B cell (primary cell): ENCODE measurements at regions not wholly inside any gene's neighbourhood (a gene's known extent, or its start where the extent isn't known, plus 50 kb on each side); places are given as distances from the start of the nearest gene placed in this dataset.

ENCODE experiments used
- ATAC-seq: fragments of 200-7000 bp; cut with Tn5 transposase; one replicate; pipeline ENCODE4 v1.10.0; 2021; ENCODE audit warnings: low read depth, mild to moderate bottlenecking, moderate number of reproducible peaks, moderate library complexity
- CTCF ChIA-PET: fragments of 350-600 bp; sonication (Branson Sonifier 250); formaldehyde crosslinking; loops from one replicate; lab custom pipeline; 2021; ENCODE audit warnings: antibody characterized with exemption, inconsistent platforms; lab: Charles Lee
- POLR2A ChIA-PET: fragments of 350-600 bp; sonication (Branson Sonifier 250); formaldehyde crosslinking; loops from one replicate; lab custom pipeline; 2021; ENCODE audit warnings: antibody characterized with exemption; lab: Charles Lee
- DNase-seq: peaks from one replicate; pipeline ENCODE4 v3.0.0; 2013
- H2AFZ ChIP-seq: 2 replicates; pipeline ENCODE4 v1.6.1; 2012; ENCODE audit warnings: mild to moderate bottlenecking, low read depth, low read length; ENCODE audit not compliant: insufficient read depth, poor library complexity, severe bottlenecking
- H3K27ac ChIP-seq, 2 donors: 1 replicate in 1 of 2; 2 replicates in 1 of 2; pipeline ENCODE4 v1.5.1; 2012 to 2013; ENCODE audit warnings: low read length in 2 of 2, mild to moderate bottlenecking in 2 of 2, moderate library complexity in 1 of 2
- H3K27me3 ChIP-seq, 4 experiments: fragments of 200-600 bp in 1 of 4; sonication (generic) in 1 of 4; replicated peaks in 1 of 4; 1 replicate in 2 of 4; 2 replicates in 2 of 4; pipeline versions ENCODE4 v1.6.1 to v1.7.0; 2013 to 2016; ENCODE audit warnings: low read length in 3 of 4, mild to moderate bottlenecking in 2 of 4, mixed read lengths in 1 of 4, moderate library complexity in 1 of 4; ENCODE audit not compliant: insufficient read depth in 4 of 4, control insufficient read depth in 3 of 4; ENCODE audit errors: control extremely low read depth in 1 of 4
- H3K36me3 ChIP-seq, 2 experiments: replicated peaks in 1 of 2; 1 replicate in 1 of 2; 2 replicates in 1 of 2; pipeline versions ENCODE4 v1.6.1 to v1.7.1; 2013; ENCODE audit warnings: low read length in 1 of 2; ENCODE audit not compliant: insufficient read depth in 2 of 2, control insufficient read depth in 1 of 2; ENCODE audit errors: control extremely low read depth in 1 of 2, extremely low read depth in 1 of 2
- H3K4me1 ChIP-seq, 2 donors: fragments of 200-600 bp in 1 of 2; sonication (generic) in 1 of 2; 1 replicate in 1 of 2; 2 replicates in 1 of 2; pipeline versions ENCODE4 v1.5.1 to v1.6.1; 2013 to 2017; ENCODE audit warnings: low read length in 2 of 2; ENCODE audit not compliant: control insufficient read depth in 2 of 2, insufficient read depth in 2 of 2
- H3K4me2 ChIP-seq: replicated peaks from 2 replicates; pipeline ENCODE3; 2012; ENCODE audit warnings: mild to moderate bottlenecking, low read depth, low read length; ENCODE audit not compliant: poor library complexity, severe bottlenecking
- H3K4me3 ChIP-seq, 5 experiments: fragments of 200-600 bp in 1 of 5; sonication (generic) in 1 of 5; 1 replicate in 3 of 5; 2 replicates in 2 of 5; pipeline versions ENCODE4 v1.5.1 to v1.7.0; 2011 to 2016; ENCODE audit warnings: low read length in 4 of 5, mild to moderate bottlenecking in 4 of 5, low read depth in 2 of 5, control low read depth in 1 of 5, moderate library complexity in 1 of 5; ENCODE audit not compliant: insufficient read depth in 1 of 5; ENCODE audit errors: control extremely low read depth in 1 of 5, extremely low read depth in 1 of 5
- H3K79me2 ChIP-seq: fragments of 200-600 bp; sonication (generic); one replicate; pipeline ENCODE4 v1.6.0; 2016; ENCODE audit warnings: low read length; ENCODE audit not compliant: control insufficient read depth, insufficient read depth
- H3K9ac ChIP-seq: fragments of 200-600 bp; sonication (generic); 2 replicates; pipeline ENCODE4 v1.6.1; 2017; ENCODE audit warnings: mild to moderate bottlenecking, low read length, moderate library complexity
- H3K9me3 ChIP-seq, 3 donors: one replicate each; pipeline versions ENCODE4 v1.6.1 to v1.7.1; 2013; ENCODE audit warnings: low read length in 2 of 3; ENCODE audit not compliant: control insufficient read depth in 2 of 3, insufficient read depth in 1 of 3; ENCODE audit errors: control extremely low read depth in 1 of 3
- H4K20me1 ChIP-seq: 2 replicates; pipeline ENCODE4 v1.6.0; 2012; ENCODE audit warnings: mild to moderate bottlenecking, low read length; ENCODE audit not compliant: insufficient read depth, control insufficient read depth, poor library complexity, severe bottlenecking
- H3K27ac Mint-ChIP-seq: one replicate; pipeline ENCODE4 v1.8.0; 2021; ENCODE audit warnings: mixed read lengths
- H3K27me3 Mint-ChIP-seq: one replicate; pipeline ENCODE4 v1.8.0; 2021; ENCODE audit warnings: mixed read lengths
- H3K4me1 Mint-ChIP-seq: one replicate; pipeline ENCODE4 v1.8.0; 2021; ENCODE audit warnings: mixed read lengths
- H3K4me3 Mint-ChIP-seq: one replicate; pipeline ENCODE4 v1.8.0; 2021; ENCODE audit warnings: mixed read lengths
- H3K9me3 Mint-ChIP-seq: one replicate; pipeline ENCODE4 v1.8.0; 2022; ENCODE audit warnings: mixed read lengths; ENCODE audit not compliant: insufficient read depth
- CTCF ChIP-seq: fragments of 200-600 bp; IDR thresholded peaks from one replicate; pipeline ENCODE4 v1.8.0; 2022; ENCODE audit warnings: antibody characterized with exemption, mild to moderate bottlenecking
- EZH2 ChIP-seq: IDR thresholded peaks from 2 replicates; pipeline ENCODE4 v1.6.1; 2012; ENCODE audit warnings: borderline replicate concordance, low read depth, mild to moderate bottlenecking, moderate library complexity, low read length; ENCODE audit not compliant: insufficient read depth, poor library complexity, severe bottlenecking
- WGBS: methylation state at CpG from one replicate; pipeline ENCODE4 v1.1.5; 2013; ENCODE audit warnings: missing lambda C conversion rate; ENCODE audit not compliant: insufficient coverage; 5-methylcytosine and 5-hydroxymethylcytosine counted together
- intact Hi-C: fragments of 100-400 bp; cut with micrococcal nuclease; formaldehyde crosslinking; loops from one replicate; pipeline ENCODE4 v1.10.0; 2022

GRCh38 chr1:87652176-87652575 is 323.5 kb downstream of the LMO4 start:
- Histone ChIP-seq H3K27me3 (no peaks in the 10 kb centered on the region), H3K9me3 (no peaks in the 10 kb centered on the region), H3K9ac (no peak overlapping the region), H3K4me1 (no peaks in the 10 kb centered on the region), H3K4me2 (no peak overlapping the region), H3K36me3 (no peaks in the 10 kb centered on the region), H3K79me2 (no peaks in the 10 kb centered on the region), H3K27ac (no peak overlapping the region), H4K20me1 (no peaks in the 10 kb centered on the region), H2AFZ (no peak overlapping the region), H3K4me3 (no peak overlapping the region)
- ATAC-seq (no peak), DNase-seq (no peak)
- no peak for TF ChIP-seq EZH2
- TF ChIP-seq CTCF, result no peak
- no CpG with 5 or more reads among the region's 3 CpGs for WGBS
- CTCF ChIA-PET, result no interaction called here
- no peaks in the 10 kb centered on the region for H3K9me3 Mint-ChIP-seq
- intact Hi-C loops, result no loop called here
- no peaks in the 10 kb centered on the region for H3K4me1 Mint-ChIP-seq
- no peak overlapping the region for H3K27ac Mint-ChIP-seq
- no peaks in the 10 kb centered on the region for H3K27me3 Mint-ChIP-seq
- POLR2A ChIA-PET, result no interaction called here
- no peak overlapping the region for H3K4me3 Mint-ChIP-seq

- Mint-ChIP-seq H3K27ac (no peak overlapping the region), H3K4me1 (no peaks in the 10 kb centered on the region), H3K27me3 (peaks cover 4% of the 10 kb centered on the region), H3K9me3 (peaks cover 6% of the 10 kb centered on the region), H3K4me3 (no peak overlapping the region)
- Histone ChIP-seq H3K9ac (no peak overlapping the region), H3K27ac (no peak overlapping the region), H3K27me3 (no peaks in the 10 kb centered on the region), H3K9me3 (peaks cover 0 to 3% (median 0%) of the 10 kb centered on the region in 3 donors), H3K79me2 (no peaks in the 10 kb centered on the region), H3K4me1 (no peaks in the 10 kb centered on the region), H4K20me1 (no peaks in the 10 kb centered on the region), H3K4me3 (no peak overlapping the region), H3K4me2 (no peak overlapping the region), H2AFZ (no peak overlapping the region), H3K36me3 (no peaks in the 10 kb centered on the region)
- no CpG with 5 or more reads among the region's 2 CpGs for WGBS
- ATAC-seq (no peak), DNase-seq (no peak)
- ChIA-PET CTCF (no interaction called here), POLR2A (no interaction called here)
- TF ChIP-seq EZH2 (no peak), CTCF (no peak)
- intact Hi-C loops, result no loop called here
Measured at GRCh38 chr1:87665151-87665550, 336.5 kb downstream of the LMO4 start.
